HG03175 (cell line): ENCODE measurements at regions not wholly inside any gene's neighbourhood (a gene's known extent, or its start where the extent isn't known, plus 50 kb on each side); places are given as distances from the start of the nearest gene placed in this dataset.

Experiments used
- ATAC-seq: cut with Tn5 transposase; IDR thresholded peaks from one replicate; pipeline ENCODE4 v1.9.1; 2021; ENCODE audit warnings: mild to moderate bottlenecking, moderate library complexity; ENCODE audit not compliant: unreplicated experiment

GRCh38 chr1:212525479-212526110, 83.0 kb upstream of the ATF3 start:
- ATAC-seq, result no peak

GRCh38 chr1:212526111-212526491, 82.5 kb upstream of the ATF3 start:
- no peak for ATAC-seq

GRCh38 chr1:212528501-212528900, 80.1 kb upstream of the ATF3 start:
- ATAC-seq, result no peak

GRCh38 chr1:212529211-212529741, 79.3 kb upstream of the ATF3 start:
- ATAC-seq, result no peak

- ATAC-seq, result no peak
Measured at GRCh38 chr1:212531267-212531666, 77.3 kb upstream of the ATF3 start.

GRCh38 chr1:212531796-212532195, 76.8 kb upstream of the ATF3 start:
- no peak for ATAC-seq

- no peak for ATAC-seq
Measured at GRCh38 chr1:212532469-212533147, 76.0 kb upstream of the ATF3 start.

- ATAC-seq, result no peak
Measured at GRCh38 chr1:212533148-212533517, 75.4 kb upstream of the ATF3 start.

GRCh38 chr1:212536586-212536985, 72.0 kb upstream of the ATF3 start:
- ATAC-seq, result no peak

GRCh38 chr1:212537610-212538009, 71.0 kb upstream of the ATF3 start:
- no peak for ATAC-seq

GRCh38 chr1:212539737-212540430, 68.7 kb upstream of the ATF3 start:
- no peak for ATAC-seq

- ATAC-seq, result no peak
Measured at GRCh38 chr1:212542761-212543187, 65.8 kb upstream of the ATF3 start.

GRCh38 chr1:212544110-212544509, 64.5 kb upstream of the ATF3 start:
- no peak for ATAC-seq

- no peak for ATAC-seq
Measured at GRCh38 chr1:212545941-212546635, 62.5 kb upstream of the ATF3 start.

GRCh38 chr1:212549503-212550017, 59.0 kb upstream of the ATF3 start:
- ATAC-seq, result no peak

GRCh38 chr1:212551929-212552328, 56.6 kb upstream of the ATF3 start:
- no peak for ATAC-seq

- ATAC-seq, result no peak
Measured at GRCh38 chr1:212553676-212554075, 54.9 kb upstream of the ATF3 start.

GRCh38 chr1:212554401-212554800, 54.2 kb upstream of the ATF3 start:
- no peak for ATAC-seq

GRCh38 chr1:212555426-212555825, 53.1 kb upstream of the ATF3 start:
- no peak for ATAC-seq

GRCh38 chr1:212556822-212557549, 51.6 kb upstream of the ATF3 start:
- no peak for ATAC-seq
